ENCODE measurements at regions not wholly inside any gene's neighbourhood (a gene's known extent, or its start where the extent isn't known, plus 50 kb on each side); places are given as distances from the start of the nearest gene placed in this dataset.

- no peak overlapping the region for H3K4me3 ChIP-seq (ENCODE audit: insufficient read depth, low read depth, low read length)
- no peaks in the 10 kb centered on the region for H3K9me3 ChIP-seq (ENCODE audit: control insufficient read depth, insufficient read depth, low read length)
- no peak overlapping the region for H2BK15ac ChIP-seq (ENCODE audit: low read depth, low read length)
- no peaks in the 10 kb centered on the region for H4K20me1 ChIP-seq (ENCODE audit: insufficient read depth, low read length)
- H4K5ac ChIP-seq (ENCODE audit: low read depth, low read length) = no peak overlapping the region
- H2BK5ac ChIP-seq (ENCODE audit: low read depth, low read length, poor library complexity, severe bottlenecking) = no peak overlapping the region
- no peaks in the 10 kb centered on the region for H3K79me1 ChIP-seq (ENCODE audit: low read depth in 1 of 2, low read length in 2 of 2)
- H3K9ac ChIP-seq (ENCODE audit: low read depth, low read length) = no peak overlapping the region
- H2AK9ac ChIP-seq (replicated peaks; ENCODE audit: low read depth, low read length, poor library complexity) = no peak overlapping the region
- no peak overlapping the region for H3K23ac ChIP-seq (ENCODE audit: low read depth, low read length)
- TF ChIP-seq SMC3 (IDR thresholded peaks at IDR 0.05; ENCODE audit: low read depth, low read length) (no peak), CEBPB (IDR thresholded peaks at IDR 0.05; ENCODE audit: low read depth, low read length) (no peak), MXI1 (IDR thresholded peaks at IDR 0.05; ENCODE audit: borderline replicate concordance, low read depth, low read length) (no peak), MAZ (IDR thresholded peaks at IDR 0.05; ENCODE audit: borderline replicate concordance, low read depth, low read length) (no peak)
- TF ChIP-seq, protein P1, sequence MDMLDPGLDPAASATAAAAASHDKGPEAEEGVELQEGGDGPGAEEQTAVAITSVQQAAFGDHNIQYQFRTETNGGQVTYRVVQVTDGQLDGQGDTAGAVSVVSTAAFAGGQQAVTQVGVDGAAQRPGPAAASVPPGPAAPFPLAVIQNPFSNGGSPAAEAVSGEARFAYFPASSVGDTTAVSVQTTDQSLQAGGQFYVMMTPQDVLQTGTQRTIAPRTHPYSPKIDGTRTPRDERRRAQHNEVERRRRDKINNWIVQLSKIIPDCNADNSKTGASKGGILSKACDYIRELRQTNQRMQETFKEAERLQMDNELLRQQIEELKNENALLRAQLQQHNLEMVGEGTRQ (IDR thresholded peaks at IDR 0.05; ENCODE audit: low read depth, low read length) = no peak
- in situ Hi-C loops (cut with MboI; ENCODE audit: low sequenced_read_pairs) = no loop called here
- CTCF ChIA-PET = no interaction called here
- POLR2A ChIA-PET (ENCODE audit: unreplicated experiment) = no interaction called here
- intact Hi-C loops (cut with micrococcal nuclease) = no loop called here
- H3K36me3 ChIP-seq (ENCODE audit: control insufficient read depth, insufficient read depth, low read length) = no peaks in the 10 kb centered on the region
- H3K4me1 ChIP-seq (ENCODE audit: control insufficient read depth, insufficient read depth, low read length) = no peaks in the 10 kb centered on the region
- no peak overlapping the region for H3K4ac ChIP-seq (ENCODE audit: low read depth, low read length)
- DNase-seq (no peak), ATAC-seq (ENCODE audit: low read depth) (no peak)
- H2BK20ac ChIP-seq (ENCODE audit: low read depth, low read length) = no peak overlapping the region
- no peak overlapping the region for H3K14ac ChIP-seq (replicated peaks; ENCODE audit: low read depth, low read length)
- no peak overlapping the region for H3K18ac ChIP-seq (ENCODE audit: low read depth, low read length)
- no peak overlapping the region for H4K8ac ChIP-seq (ENCODE audit: low read depth in 2 of 2, low read length in 2 of 2)
- dilution Hi-C loops (cut with HindIII; ENCODE audit: low sequenced_read_pairs, unreplicated experiment) = no loop called here
- no TSS peak for BruUV-seq (replicated peaks)
- no peaks in the 10 kb centered on the region for H3K9me1 ChIP-seq (ENCODE audit: insufficient read depth, low read length)
- no peak overlapping the region for H3K27ac ChIP-seq (ENCODE audit: insufficient read depth, low read length)
- H3K27me3 ChIP-seq (ENCODE audit: control insufficient read depth, insufficient read depth, low read length) = no peaks in the 10 kb centered on the region
- no peak overlapping the region for H2AK5ac ChIP-seq (ENCODE audit: low read depth, low read length)
- H4K91ac ChIP-seq (ENCODE audit: insufficient read depth, low read depth, low read length) = no peak overlapping the region
- H2AFZ ChIP-seq (replicated peaks; ENCODE audit: low read length, poor library complexity) = no peak overlapping the region
- no peak overlapping the region for H3K56ac ChIP-seq (ENCODE audit: extremely low read depth, insufficient read depth, low read length)
- no peak overlapping the region for H3K4me2 ChIP-seq (ENCODE audit: low read depth, low read length)
- H2BK120ac ChIP-seq (ENCODE audit: low read depth, low read length) = no peak overlapping the region
Measured at GRCh38 chr9:75274781-75275180, 186.5 kb downstream of the OSTF1 start.
